ENCODE measurements at regions not wholly inside any gene's neighbourhood (a gene's known extent, or its start where the extent isn't known, plus 50 kb on each side); places are given as distances from the start of the nearest gene placed in this dataset.
A peak's percentile ranks its signal among the peaks of the same experiment; 100 is the strongest.

- Histone ChIP-seq H4K5ac (ENCODE audit: insufficient read length, low read depth, low read length) (no peak overlapping the region), H3K56ac (ENCODE audit: insufficient read length, low read depth, low read length) (no peak overlapping the region), H2BK20ac (ENCODE audit: low read depth, low read length, poor library complexity, severe bottlenecking) (no peak overlapping the region), H4K8ac (replicated peaks; ENCODE audit: insufficient read length, low read depth, low read length) (no peak overlapping the region), H3K4ac (ENCODE audit: low read depth, low read length) (no peak overlapping the region), H3K79me2 (ENCODE audit: insufficient read depth, low read length) (no peaks in the 10 kb centered on the region), H3K14ac (ENCODE audit: insufficient read depth, low read length) (no peak overlapping the region), H3K4me1 (ENCODE audit: insufficient read depth, low read length) (peaks cover 2% of the 10 kb centered on the region; the same call in 1 of the 2 replicates), H3K27me3 (ENCODE audit: insufficient read depth, low read length) (no peaks in the 10 kb centered on the region; the same call in 1 of the 2 replicates), H2BK120ac (ENCODE audit: low read depth, low read length, poor library complexity, severe bottlenecking) (no peak overlapping the region), H4K20me1 (ENCODE audit: control insufficient read depth, insufficient read depth, insufficient read length) (no peaks in the 10 kb centered on the region), H3K18ac (ENCODE audit: insufficient read length, low read depth, low read length) (no peak overlapping the region), H2BK12ac (ENCODE audit: insufficient read length, low read depth, low read length) (no peak overlapping the region), H2AK5ac (ENCODE audit: insufficient read length, low read length) (no peak overlapping the region), H2AFZ (ENCODE audit: low read length) (no peak overlapping the region), H3K79me1 (ENCODE audit: insufficient read depth, low read depth, low read length, poor library complexity, severe bottlenecking) (no peaks in the 10 kb centered on the region), H3K23ac (ENCODE audit: insufficient read length, low read depth, low read length) (no peak overlapping the region), H3K4me2 (ENCODE audit: insufficient read depth, insufficient read length, low read length) (no peak overlapping the region), H3K9ac (ENCODE audit: extremely low read depth, insufficient read length, low read length) (no peak overlapping the region), H3K27ac (ENCODE audit: insufficient read length, low read depth, low read length) (no peak overlapping the region), H3T11ph (ENCODE audit: low read length) (no peak overlapping the region), H3K9me3 (ENCODE audit: control insufficient read depth, low read depth, low read length) (no peaks in the 10 kb centered on the region), H4K91ac (ENCODE audit: insufficient read length, low read depth, low read length) (no peak overlapping the region), H2BK5ac (ENCODE audit: insufficient read length, low read length) (no peak overlapping the region), H2BK15ac (ENCODE audit: low read depth, low read length) (no peak overlapping the region), H3K23me2 (ENCODE audit: insufficient read length, low read depth, low read length, poor library complexity, severe bottlenecking) (no peaks in the 10 kb centered on the region)
- TF ChIP-seq CTCF (conservative IDR thresholded peaks at IDR 0.05): no peak
- DNase-seq: no peak
- Mint-ChIP-seq H3K4me1 (no peaks in the 10 kb centered on the region), H3K9me3 (no peaks in the 10 kb centered on the region), H3K36me3 (ENCODE audit: insufficient read depth in 1 of 3, low read depth in 3 of 3) (no peaks in the 10 kb centered on the region; a peak in 1 of 7 replicates), H3K27ac (0 out of 7 replicates have a peak overlapping the region, but pooled peaks of 1 of the 3 experiments have one; percentile 34), H3K27me3 (ENCODE audit: low read depth) (no peaks in the 10 kb centered on the region; the same call in 1 of the 2 replicates), H3K4me3 (no peak overlapping the region)
- WGBS (ENCODE audit: extremely low coverage, insufficient read length, low lambda C conversion rate): no CpG with 5 or more reads among the region's 11 CpGs
Observed at GRCh38 chr12:28025821-28026505, 53.4 kb upstream of the PTHLH start.

All from H9 (cell line).